T follicular helper cell (primary cell): ENCODE measurements at regions not wholly inside any gene's neighbourhood (a gene's known extent, or its start where the extent isn't known, plus 50 kb on each side); places are given as distances from the start of the nearest gene placed in this dataset.

Experiments used
- DNase-seq: peaks from one replicate; pipeline ENCODE4 v3.0.0-alpha.2; 2020; ENCODE audit warnings: low read depth

DNA sequence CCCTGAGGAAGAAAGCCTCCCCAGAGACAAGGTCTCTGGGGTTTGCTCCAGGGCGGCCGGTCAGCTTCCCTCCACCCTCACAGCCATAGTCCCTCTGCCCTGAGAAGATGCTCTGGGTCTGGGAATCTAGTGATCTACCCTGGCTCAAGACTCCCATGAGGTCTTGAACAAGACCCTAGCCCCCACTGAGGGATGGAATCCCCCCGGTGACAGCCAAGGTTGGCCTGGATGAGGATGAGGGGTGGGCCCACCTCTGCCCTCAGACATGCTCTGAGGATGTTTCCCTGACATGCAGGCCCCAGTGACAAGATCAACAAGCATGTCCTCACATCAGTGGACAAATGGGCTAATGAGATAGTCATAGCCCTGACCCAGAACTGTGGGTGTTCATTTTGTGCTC lies 138.6 kb downstream of the C5orf15 start:
- DNase-seq, result no peak

DNA sequence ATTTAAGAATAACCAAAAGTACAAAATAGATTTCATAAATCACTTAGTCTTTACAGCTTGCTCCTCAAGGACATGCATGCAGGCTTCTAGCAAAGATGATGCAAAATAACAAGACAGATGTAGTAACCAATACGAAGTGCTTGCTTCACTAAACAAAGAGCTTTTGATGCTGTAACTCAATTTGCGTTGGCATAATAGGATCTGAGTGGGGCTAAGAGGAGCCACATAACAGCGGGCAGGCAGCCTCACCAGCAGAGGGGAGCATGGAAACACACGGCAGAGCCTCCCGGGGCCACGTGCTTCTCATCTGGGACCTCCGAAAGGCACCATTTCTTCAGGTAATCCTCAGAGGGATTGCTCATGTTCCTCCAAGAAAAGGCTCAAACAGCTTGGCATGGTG lies 139.7 kb downstream of the C5orf15 start:
- no peak for DNase-seq

DNA sequence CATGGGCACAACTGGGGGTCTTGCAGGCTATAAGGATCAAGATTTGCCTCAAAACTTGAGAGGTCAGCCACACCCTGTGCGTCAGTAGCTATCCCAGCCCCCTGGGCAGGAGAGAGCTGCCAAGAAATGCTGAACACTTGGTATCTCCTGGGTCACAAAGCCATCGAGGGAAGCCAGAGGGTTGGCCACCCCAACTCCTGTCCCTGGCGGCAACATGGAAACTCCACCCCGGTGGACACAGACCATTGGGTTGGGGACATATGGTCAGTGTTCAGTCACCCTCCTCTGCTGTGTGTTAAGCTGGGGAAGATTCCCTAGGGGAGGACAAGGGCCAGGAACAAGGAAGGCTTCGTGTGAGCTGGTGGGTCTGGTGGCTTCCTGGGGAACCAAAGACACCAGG lies 140.6 kb downstream of the C5orf15 start:
- DNase-seq, result no peak

DNA sequence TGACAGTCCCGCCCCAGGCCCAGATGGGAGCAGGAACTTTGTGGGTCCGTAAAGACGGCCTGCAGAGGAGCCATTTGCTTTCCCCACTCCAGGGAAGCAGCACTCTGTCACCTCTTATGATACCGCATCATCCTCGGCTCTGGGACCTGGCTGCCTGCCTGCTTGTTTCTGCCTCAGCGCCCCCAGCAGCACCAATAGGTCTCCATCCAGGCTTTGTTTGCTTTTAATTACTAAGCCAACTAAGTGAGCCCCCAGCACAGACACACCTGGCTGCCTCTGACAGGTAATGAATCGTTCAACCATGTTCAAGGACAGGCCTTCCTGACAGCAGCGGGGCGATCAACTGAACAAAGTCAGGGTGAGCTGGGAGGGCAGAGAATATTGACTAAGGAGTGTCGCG lies 141.4 kb downstream of the C5orf15 start:
- DNase-seq, result no peak

DNA sequence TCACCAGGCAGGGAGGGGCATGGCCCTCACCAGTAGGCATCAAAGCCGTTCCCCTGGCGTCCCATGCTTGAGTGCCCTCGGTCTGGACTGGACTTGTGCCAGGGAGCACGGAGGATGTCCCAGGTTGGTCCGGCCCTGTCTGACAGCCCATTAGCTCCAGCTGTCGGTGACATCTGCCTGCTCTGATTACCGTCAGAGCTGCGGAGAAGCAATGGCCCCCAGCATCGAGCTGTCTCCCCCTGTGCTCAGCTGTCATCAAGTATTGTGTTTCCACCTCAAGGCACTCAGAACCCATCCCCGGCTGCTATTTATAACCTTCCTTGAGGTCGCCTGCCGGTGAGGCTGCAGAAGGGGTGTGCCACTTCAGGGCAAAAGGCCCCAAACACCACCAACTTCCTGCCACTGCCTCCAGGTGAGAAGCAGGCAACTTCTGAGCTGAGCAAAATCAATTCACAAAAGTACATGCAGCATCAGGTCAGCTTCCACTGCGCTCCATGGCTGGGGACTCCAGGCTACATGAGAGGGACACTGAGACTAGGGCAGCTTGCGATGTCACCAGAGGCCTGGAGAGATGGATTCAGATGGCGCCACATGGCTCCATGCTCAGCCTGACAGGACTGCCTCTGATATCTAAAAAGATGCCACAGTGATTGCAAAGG lies 142.7 kb downstream of the C5orf15 start:
- no peak for DNase-seq

- no peak for DNase-seq
These were observed 143.7 kb downstream of the C5orf15 start for GRCh38 chr5:133824661-133825254.

DNA sequence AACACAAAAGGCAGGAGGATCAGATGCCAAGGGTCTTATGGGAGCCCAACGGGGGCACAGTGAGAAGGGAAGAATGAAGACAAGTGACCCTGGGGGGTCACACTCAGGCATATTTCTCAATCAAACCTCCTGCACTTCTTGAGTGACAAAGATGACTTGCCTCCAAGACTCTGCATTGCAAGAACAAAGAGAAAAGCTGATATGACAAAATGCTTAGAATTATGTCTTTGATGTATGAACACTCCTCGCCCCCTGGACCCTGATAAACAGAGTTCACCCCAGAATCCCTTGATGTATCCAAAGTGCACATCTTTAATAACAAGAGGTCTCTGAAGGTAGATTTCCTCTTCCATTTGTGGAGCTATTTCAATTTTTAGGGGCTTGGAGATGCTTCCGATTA lies 146.5 kb downstream of the C5orf15 start:
- no peak for DNase-seq

GRCh38 chr5:133821311-133821741 lies 147.1 kb downstream of the C5orf15 start:
- DNase-seq, result no peak

DNA sequence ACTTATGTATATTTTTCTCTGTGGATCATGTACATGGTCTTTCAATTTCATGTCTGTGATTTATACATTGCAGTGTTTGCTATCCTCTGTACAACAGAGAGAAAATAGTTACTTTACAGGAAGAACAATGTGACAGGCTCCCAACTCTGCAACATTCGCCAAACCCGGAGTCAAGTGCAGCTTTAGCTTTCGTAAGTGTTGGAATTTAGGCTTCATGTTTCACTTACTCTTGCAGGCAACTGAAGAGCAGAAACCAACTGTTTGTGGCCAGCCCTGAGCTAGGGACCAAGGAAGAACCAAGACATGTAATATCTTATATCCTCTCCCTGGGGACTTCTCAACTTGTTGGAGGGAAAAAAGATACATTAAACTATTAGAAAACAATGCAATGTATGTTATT lies 147.9 kb downstream of the C5orf15 start:
- DNase-seq, result no peak

- DNase-seq, result no peak
These were observed 148.4 kb downstream of the C5orf15 start for GRCh38 chr5:133819977-133820471.

- DNase-seq, result no peak
These were observed 149.4 kb downstream of the C5orf15 start for GRCh38 chr5:133818869-133819600.

GRCh38 chr5:133818031-133818431 lies 150.4 kb downstream of the C5orf15 start:
- DNase-seq, result no peak

DNA sequence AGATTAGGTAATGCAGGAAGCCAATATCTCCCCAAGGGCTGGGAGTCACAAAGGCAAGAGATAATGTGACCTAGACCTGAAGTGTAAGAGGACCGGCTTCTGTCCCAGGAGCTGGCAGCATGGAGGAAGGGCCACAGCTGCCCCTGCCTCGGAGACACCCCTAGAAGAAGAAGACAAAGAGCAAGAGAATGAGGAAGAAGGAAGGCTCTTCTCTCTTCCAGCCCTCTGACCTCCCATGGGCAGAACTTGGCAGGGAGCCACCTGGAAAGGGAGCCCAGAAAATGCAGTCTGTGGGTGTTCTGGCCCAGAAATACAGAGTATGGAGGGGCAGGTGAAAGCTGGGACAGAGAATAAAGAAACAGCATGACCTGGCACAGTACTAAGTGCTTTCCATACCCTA lies 151.0 kb downstream of the C5orf15 start:
- no peak for DNase-seq

- DNase-seq, result no peak
These were observed 151.6 kb downstream of the C5orf15 start for GRCh38 chr5:133816791-133817190.

DNA sequence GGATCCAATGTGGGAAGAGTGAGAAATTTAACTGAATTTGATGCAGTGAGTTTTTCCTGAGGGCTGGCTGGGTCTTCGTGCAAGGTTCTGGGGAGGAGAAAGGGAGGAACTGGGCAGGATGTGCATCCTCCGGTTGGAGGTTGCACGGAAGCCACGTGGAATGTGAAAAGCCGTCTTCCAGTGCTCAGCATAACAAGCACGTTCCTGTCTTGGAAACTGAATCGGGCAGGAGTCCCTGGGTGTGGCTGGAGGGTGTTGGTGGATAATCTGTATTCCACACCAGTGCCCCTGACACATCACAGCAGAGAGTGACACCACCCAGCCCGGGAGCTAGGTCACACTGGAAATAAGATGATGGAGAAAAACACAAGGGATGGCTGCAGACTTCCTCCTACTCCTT lies 154.3 kb downstream of the C5orf15 start:
- no peak for DNase-seq

GRCh38 chr5:133811168-133811567 lies 157.3 kb downstream of the C5orf15 start:
- DNase-seq, result no peak

GRCh38 chr5:133809801-133810200 lies 158.6 kb downstream of the C5orf15 start:
- no peak for DNase-seq

GRCh38 chr5:133807348-133807747 lies 161.1 kb downstream of the C5orf15 start:
- DNase-seq, result no peak

GRCh38 chr5:133806847-133807246 lies 161.6 kb downstream of the C5orf15 start:
- no peak for DNase-seq

GRCh38 chr5:133801955-133802751 lies 166.3 kb downstream of the C5orf15 start:
- DNase-seq, result no peak

- no peak for DNase-seq
These were observed 167.0 kb downstream of the C5orf15 start for GRCh38 chr5:133801431-133801830.

- no peak for DNase-seq
These were observed 168.7 kb downstream of the C5orf15 start for GRCh38 chr5:133799571-133800237.
